MCF 10A (cell line): ENCODE measurements at regions not wholly inside any gene's neighbourhood (a gene's known extent, or its start where the extent isn't known, plus 50 kb on each side); places are given as distances from the start of the nearest gene placed in this dataset.

Experiments
- BruUV-seq: library from RNA; stranded (reverse); fragments of 400-500 nt; replicated peaks from 2 replicates; lab custom pipeline; 2021; lab: Mats Ljungman, UMichigan
- CTCF ChIA-PET: fragments of 300-600 bp; sonication (Branson Sonifier 250); formaldehyde crosslinking; extraction: SDS; loops from one replicate; lab custom pipeline; 2021; ENCODE audit warnings: antibody characterized with exemption, inconsistent platforms; lab: Yijun Ruan, JAX
- POLR2A ChIA-PET: fragments of 300-600, 350-650 bp; sonication (Branson Sonifier 250); formaldehyde crosslinking; extraction: SDS; loops from one replicate; lab custom pipeline; 2020; ENCODE audit warnings: antibody characterized with exemption, inconsistent platforms; lab: Yijun Ruan, JAX
- DNase-seq: peaks from one replicate; pipeline ENCODE4 v3.0.0-alpha.2; 2018; ENCODE audit not compliant: unreplicated experiment
- H3K27ac Mint-ChIP-seq: one replicate; pipeline ENCODE4 v1.8.0; 2022; ENCODE audit warnings: mild to moderate bottlenecking, low read depth, mixed read lengths; ENCODE audit not compliant: unreplicated experiment
- H3K27me3 Mint-ChIP-seq: one replicate; pipeline ENCODE4 v1.8.0; 2022; ENCODE audit warnings: mixed read lengths; ENCODE audit not compliant: insufficient read depth, unreplicated experiment
- H3K36me3 Mint-ChIP-seq: one replicate; pipeline ENCODE4 v1.8.0; 2022; ENCODE audit warnings: mild to moderate bottlenecking, moderate library complexity, mixed read lengths; ENCODE audit not compliant: insufficient read depth, unreplicated experiment
- H3K4me1 Mint-ChIP-seq: one replicate; pipeline ENCODE4 v1.8.0; 2022; ENCODE audit warnings: mixed read lengths; ENCODE audit not compliant: insufficient read depth, unreplicated experiment
- H3K4me3 Mint-ChIP-seq: one replicate; pipeline ENCODE4 v1.8.0; 2022; ENCODE audit warnings: mild to moderate bottlenecking, moderate library complexity, mixed read lengths; ENCODE audit not compliant: unreplicated experiment
- H3K9me3 Mint-ChIP-seq: one replicate; pipeline ENCODE4 v1.8.0; 2022; ENCODE audit warnings: mixed read lengths; ENCODE audit not compliant: unreplicated experiment
- intact Hi-C: fragments of 100-400 bp; cut with micrococcal nuclease; formaldehyde crosslinking; loops from 2 replicates; pipeline ENCODE4 v1.14.1; 2022
- TF ChIP-seq, protein P1 (sequence below): fragments of 200-600 bp; IDR thresholded peaks from one replicate; pipeline ENCODE4 v1.8.0; 2022; ENCODE audit warnings: antibody characterized with exemption, mild to moderate bottlenecking; ENCODE audit not compliant: unreplicated experiment

DNA sequence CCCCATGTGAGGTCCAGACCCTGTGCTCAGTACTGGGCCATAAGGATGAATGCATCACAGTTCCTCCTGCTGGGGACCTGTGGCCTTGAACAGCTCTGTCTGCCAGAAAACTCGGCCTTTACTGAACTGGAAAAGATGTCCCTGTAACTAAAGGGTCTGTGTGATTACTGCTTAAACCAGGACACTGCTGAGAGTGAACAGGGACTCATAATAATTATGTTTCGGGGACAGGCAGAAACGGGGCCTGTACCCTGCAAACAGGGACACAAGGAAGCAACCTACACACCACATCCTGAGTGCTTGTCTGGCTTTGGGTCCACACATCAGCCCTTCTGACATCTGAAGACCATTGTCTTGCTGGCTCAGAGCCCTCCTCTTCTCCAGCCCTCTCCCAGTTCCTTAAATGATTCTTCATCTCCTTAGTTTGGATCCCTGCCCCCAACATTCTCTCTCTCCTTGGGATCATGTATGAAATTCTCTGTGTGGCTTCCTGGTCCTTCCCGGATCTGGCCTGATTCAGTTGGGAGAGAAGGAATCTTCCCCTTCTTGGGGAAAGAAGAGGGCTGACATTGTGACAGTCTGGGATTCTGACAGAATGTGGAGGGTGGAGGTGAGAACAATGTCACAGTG, 248.0 kb downstream of the MYCN start:
- Mint-ChIP-seq H3K4me1 (no peaks in the 10 kb centered on the region), H3K27ac (no peak overlapping the region), H3K27me3 (no peaks in the 10 kb centered on the region), H3K9me3 (peaks cover 2% of the 10 kb centered on the region), H3K36me3 (no peaks in the 10 kb centered on the region), H3K4me3 (no peak overlapping the region)
- CTCF ChIA-PET, result no interaction called here
- no TSS peak for BruUV-seq
- TF ChIP-seq, protein P1, sequence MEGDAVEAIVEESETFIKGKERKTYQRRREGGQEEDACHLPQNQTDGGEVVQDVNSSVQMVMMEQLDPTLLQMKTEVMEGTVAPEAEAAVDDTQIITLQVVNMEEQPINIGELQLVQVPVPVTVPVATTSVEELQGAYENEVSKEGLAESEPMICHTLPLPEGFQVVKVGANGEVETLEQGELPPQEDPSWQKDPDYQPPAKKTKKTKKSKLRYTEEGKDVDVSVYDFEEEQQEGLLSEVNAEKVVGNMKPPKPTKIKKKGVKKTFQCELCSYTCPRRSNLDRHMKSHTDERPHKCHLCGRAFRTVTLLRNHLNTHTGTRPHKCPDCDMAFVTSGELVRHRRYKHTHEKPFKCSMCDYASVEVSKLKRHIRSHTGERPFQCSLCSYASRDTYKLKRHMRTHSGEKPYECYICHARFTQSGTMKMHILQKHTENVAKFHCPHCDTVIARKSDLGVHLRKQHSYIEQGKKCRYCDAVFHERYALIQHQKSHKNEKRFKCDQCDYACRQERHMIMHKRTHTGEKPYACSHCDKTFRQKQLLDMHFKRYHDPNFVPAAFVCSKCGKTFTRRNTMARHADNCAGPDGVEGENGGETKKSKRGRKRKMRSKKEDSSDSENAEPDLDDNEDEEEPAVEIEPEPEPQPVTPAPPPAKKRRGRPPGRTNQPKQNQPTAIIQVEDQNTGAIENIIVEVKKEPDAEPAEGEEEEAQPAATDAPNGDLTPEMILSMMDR, result no peak
- POLR2A ChIA-PET, result no interaction called here
- intact Hi-C loops, result no loop called here
- DNase-seq, result no peak

DNA sequence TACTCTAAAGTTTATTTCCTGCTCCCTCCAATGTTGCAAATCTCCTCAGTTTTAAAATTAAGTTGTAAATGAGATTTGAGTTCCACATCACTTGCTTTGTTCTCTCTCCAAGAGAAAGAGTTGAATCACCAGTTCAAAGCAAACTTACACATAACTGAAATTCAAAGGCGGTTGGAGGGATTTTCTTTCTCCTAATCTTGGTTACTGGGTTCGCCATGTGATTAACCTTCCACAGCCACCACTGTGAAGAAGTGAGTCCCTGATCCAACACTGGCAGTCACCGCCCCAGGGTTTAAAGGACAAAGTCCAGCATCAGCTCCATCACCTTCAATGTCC, 247.1 kb downstream of the MYCN start:
- ChIA-PET POLR2A (no interaction called here), CTCF (no interaction called here)
- Mint-ChIP-seq H3K27ac (no peak overlapping the region), H3K36me3 (no peaks in the 10 kb centered on the region), H3K4me1 (no peaks in the 10 kb centered on the region), H3K9me3 (peaks cover 7% of the 10 kb centered on the region), H3K4me3 (no peak overlapping the region), H3K27me3 (no peaks in the 10 kb centered on the region)
- no peak for DNase-seq
- TF ChIP-seq, protein P1, result no peak
- intact Hi-C loops, result no loop called here
- no TSS peak for BruUV-seq

DNA sequence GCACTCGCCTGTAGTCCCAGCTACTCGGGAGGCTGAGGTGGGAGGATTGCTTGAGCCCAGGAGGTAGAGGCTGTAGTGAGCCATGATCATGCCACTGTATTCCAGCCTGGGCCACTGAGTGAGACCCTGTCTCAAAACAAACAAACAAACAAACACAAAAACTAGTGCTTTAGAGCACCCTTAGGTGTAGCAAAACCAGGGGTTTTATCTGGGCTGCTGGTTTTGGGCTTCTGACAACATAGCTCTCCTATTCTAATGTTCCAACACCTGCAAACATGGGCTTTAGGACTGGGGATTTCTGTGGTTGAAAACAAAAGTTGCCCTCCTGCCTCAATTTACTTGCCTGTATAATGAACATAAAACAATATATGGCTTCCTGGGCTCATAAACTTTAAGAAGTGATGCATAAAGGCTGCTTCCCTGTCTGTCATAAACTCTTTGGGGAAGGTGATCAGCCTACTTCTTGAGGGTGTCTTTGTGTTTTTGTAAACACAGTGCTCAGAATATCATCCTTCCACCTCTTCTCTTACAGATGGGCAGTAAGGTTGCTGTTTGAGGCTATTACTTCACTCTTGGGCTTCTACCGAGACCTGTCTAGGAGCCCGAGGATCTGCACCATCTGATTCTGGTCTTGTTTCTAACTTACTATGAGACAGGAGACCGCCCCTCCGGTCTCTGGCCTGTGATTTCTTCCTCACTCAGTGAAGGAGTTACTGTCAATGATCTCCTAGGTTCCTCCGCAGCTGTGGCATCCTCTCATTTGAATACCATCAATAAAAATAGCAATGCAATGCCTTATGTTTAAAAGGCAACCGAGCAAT, 246.5 kb downstream of the MYCN start:
- TF ChIP-seq, protein P1, result no peak
- H3K27ac Mint-ChIP-seq, result no peak overlapping the region
- H3K36me3 Mint-ChIP-seq, result no peaks in the 10 kb centered on the region
- no peak for DNase-seq
- BruUV-seq, result no TSS peak
- H3K27me3 Mint-ChIP-seq, result no peaks in the 10 kb centered on the region
- CTCF ChIA-PET, result no interaction called here
- H3K9me3 Mint-ChIP-seq, result peaks cover 7% of the 10 kb centered on the region
- no peak overlapping the region for H3K4me3 Mint-ChIP-seq
- no peaks in the 10 kb centered on the region for H3K4me1 Mint-ChIP-seq
- POLR2A ChIA-PET, result no interaction called here
- intact Hi-C loops, result no loop called here

DNA sequence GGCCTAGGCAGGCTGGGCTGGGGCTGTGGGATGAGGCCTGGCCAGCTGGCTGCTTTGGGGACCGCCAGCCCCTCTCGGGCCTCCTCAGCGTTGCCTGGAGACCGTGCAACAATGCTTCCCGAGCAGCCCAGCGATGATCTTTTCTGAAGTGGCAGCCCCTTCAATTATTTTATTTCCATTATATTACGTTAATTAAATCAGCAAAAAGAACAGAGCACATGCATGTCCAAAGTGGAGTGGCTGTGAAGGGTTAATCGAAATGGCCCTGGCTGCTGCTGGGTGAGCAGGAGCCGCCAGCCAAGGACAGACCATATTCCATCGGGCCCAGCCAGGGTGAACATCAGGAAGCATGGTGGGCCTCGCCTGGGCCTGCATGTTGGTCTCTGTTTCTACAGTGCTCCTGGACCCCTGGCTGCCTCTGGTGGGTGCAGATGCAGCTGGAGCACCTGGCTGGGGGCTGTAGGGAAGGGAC, 245.5 kb downstream of the MYCN start:
- no peak for DNase-seq
- ChIA-PET POLR2A (no interaction called here), CTCF (interaction anchor here (0.6 kb wide), 1 partner anchor 293 kb away, joined by 3 read pairs; no protein-coding TSS in a partner anchor)
- Mint-ChIP-seq H3K27me3 (no peaks in the 10 kb centered on the region), H3K27ac (no peak overlapping the region), H3K36me3 (no peaks in the 10 kb centered on the region), H3K4me3 (no peak overlapping the region), H3K9me3 (peaks cover 7% of the 10 kb centered on the region), H3K4me1 (no peaks in the 10 kb centered on the region)
- intact Hi-C loops, result no loop called here
- no TSS peak for BruUV-seq
- TF ChIP-seq, protein P1, result no peak
